SK-N-SH treated with all-trans-retinoic acid at 6 μM for 48 hours (cell line): ENCODE measurements at regions not wholly inside any gene's neighbourhood (a gene's known extent, or its start where the extent isn't known, plus 50 kb on each side); places are given as distances from the start of the nearest gene placed in this dataset.

Experiments
- ATAC-seq: fragments of 200-7000 bp; cut with Tn5 transposase; 3 replicates; pipeline ENCODE4 v1.9.1; 2020; ENCODE audit warnings: mild to moderate bottlenecking, moderate library complexity
- ARNTL ChIP-seq: fragments of 450-650 bp; formaldehyde crosslinking; IDR thresholded peaks from 2 replicates; pipeline ENCODE4 v1.5.0; 2020; ENCODE audit warnings: low read depth, mild to moderate bottlenecking, moderate library complexity, borderline replicate concordance
- BACH2 ChIP-seq: fragments of 250-450 bp; sonication (Bioruptor Pico); IDR thresholded peaks from 2 replicates; pipeline ENCODE4 v1.9.0; 2021; ENCODE audit warnings: mild to moderate bottlenecking, borderline replicate concordance
- CREB5 ChIP-seq: fragments of 250-450 bp; sonication (Bioruptor Pico); IDR thresholded peaks from 2 replicates; pipeline ENCODE4 v1.5.1; 2020; ENCODE audit warnings: low read depth, mild to moderate bottlenecking, moderate library complexity
- CSDC2 ChIP-seq: fragments of 250-450 bp; sonication (Bioruptor Pico); IDR thresholded peaks from 2 replicates; pipeline ENCODE4 v1.5.0; 2020; ENCODE audit warnings: mild to moderate bottlenecking, moderate library complexity
- CSRNP3 ChIP-seq: fragments of 250-450 bp; sonication (Bioruptor Pico); IDR thresholded peaks from 2 replicates; pipeline ENCODE4 v1.5.1; 2021; ENCODE audit warnings: mild to moderate bottlenecking, moderate library complexity
- ESRRG ChIP-seq: fragments of 250-450 bp; sonication (Bioruptor Pico); IDR thresholded peaks from 2 replicates; pipeline ENCODE4 v1.6.1; 2021; ENCODE audit warnings: mild to moderate bottlenecking
- GLIS3 ChIP-seq: fragments of 250-450 bp; sonication (Bioruptor Pico); IDR thresholded peaks from 2 replicates; pipeline ENCODE4 v1.5.0; 2020; ENCODE audit warnings: mild to moderate bottlenecking, moderate library complexity
- ISL1 ChIP-seq: fragments of 250-450 bp; sonication (Bioruptor Pico); IDR thresholded peaks from 2 replicates; pipeline ENCODE4 v2.1.2; 2022; ENCODE audit warnings: mild to moderate bottlenecking, moderate library complexity
- PATZ1 ChIP-seq: fragments of 250-450 bp; sonication (Bioruptor Pico); IDR thresholded peaks from 2 replicates; pipeline ENCODE4 v1.8.0; 2020; ENCODE audit warnings: mild to moderate bottlenecking, moderate library complexity, borderline replicate concordance
- POU6F1 ChIP-seq: fragments of 250-450 bp; sonication (Bioruptor Pico); IDR thresholded peaks from 2 replicates; pipeline ENCODE4 v1.8.0; 2021; ENCODE audit warnings: low read depth, mild to moderate bottlenecking, moderate library complexity, borderline replicate concordance
- SNAI2 ChIP-seq: fragments of 250-450 bp; sonication (Bioruptor Pico); IDR thresholded peaks from 2 replicates; pipeline ENCODE4 v1.5.0; 2020; ENCODE audit warnings: mild to moderate bottlenecking, moderate library complexity
- TCF4 ChIP-seq: fragments of 250-450 bp; sonication (Bioruptor Pico); IDR thresholded peaks from 2 replicates; pipeline ENCODE4 v1.8.0; 2021; ENCODE audit warnings: mild to moderate bottlenecking, moderate library complexity, borderline replicate concordance
- TSHZ2 ChIP-seq: fragments of 250-450 bp; sonication (Bioruptor Pico); IDR thresholded peaks from 2 replicates; pipeline ENCODE4 v1.5.0; 2020; ENCODE audit warnings: mild to moderate bottlenecking, moderate library complexity
- ZC3H10 ChIP-seq: fragments of 250-450 bp; sonication (Bioruptor Pico); IDR thresholded peaks from 2 replicates; pipeline ENCODE4 v1.5.1; 2021; ENCODE audit warnings: mild to moderate bottlenecking, moderate library complexity
- ZFP3 ChIP-seq: fragments of 250-450 bp; sonication (Bioruptor Pico); IDR thresholded peaks from 2 replicates; pipeline ENCODE4 v1.5.0; 2020; ENCODE audit warnings: mild to moderate bottlenecking, moderate library complexity
- ZFP30 ChIP-seq: fragments of 450-650 bp; formaldehyde crosslinking; IDR thresholded peaks from 2 replicates; pipeline ENCODE4 v1.5.0; 2022; ENCODE audit warnings: mild to moderate bottlenecking, moderate library complexity
- ZNF565 ChIP-seq: fragments of 450-650 bp; formaldehyde crosslinking; conservative IDR thresholded peaks from 2 replicates; pipeline ENCODE4 v1.5.0; 2020; ENCODE audit warnings: low read depth, mild to moderate bottlenecking, moderate library complexity
- ZNF70 ChIP-seq: fragments of 450-650 bp; formaldehyde crosslinking; IDR thresholded peaks from 2 replicates; pipeline ENCODE4 v1.5.0; 2020; ENCODE audit warnings: mild to moderate bottlenecking, moderate library complexity

- TF ChIP-seq ZNF70 (CRISPR knock-in tag) = no peak
- TF ChIP-seq, all 23 proteins: peak for 0
Observed at GRCh38 chr10:61822096-61822495, 79.4 kb upstream of the ARID5B start (continued).

GRCh38 chr10:61822781-61823230, 78.7 kb upstream of the ARID5B start:
- peak; percentile 27; the same call in 1 of the 2 replicates for TF ChIP-seq ZC3H10 (CRISPR knock-in tag)
- no peak for TF ChIP-seq POU6F1
- TF ChIP-seq ISL1 (CRISPR knock-in tag) = peak; percentile 64
- peak; percentile 39; the same call in 1 of the 2 replicates for TF ChIP-seq ZFP30 (CRISPR knock-in tag)
- no peak for ATAC-seq

GRCh38 chr10:61825001-61825400, 76.5 kb upstream of the ARID5B start:
- no peak for ATAC-seq
- TF ChIP-seq CSRNP3 (CRISPR knock-in tag) (no peak), ZFP3 (CRISPR knock-in tag) (no peak), ARNTL (CRISPR knock-in tag) (no peak), ZNF565 (no peak), SNAI2 (CRISPR knock-in tag) (no peak), ZFP30 (CRISPR knock-in tag) (no peak), PATZ1 (no peak), ISL1 (CRISPR knock-in tag) (no peak), ESRRG (CRISPR knock-in tag) (no peak), POU6F1 (no peak), TSHZ2 (CRISPR knock-in tag) (no peak), ZC3H10 (CRISPR knock-in tag) (no peak), BACH2 (CRISPR knock-in tag) (no peak), CSDC2 (CRISPR knock-in tag) (no peak), TCF4 (CRISPR knock-in tag) (no peak)

GRCh38 chr10:61825628-61826027, 75.9 kb upstream of the ARID5B start:
- TF ChIP-seq GLIS3 (CRISPR knock-in tag) (no peak), ZNF70 (CRISPR knock-in tag) (no peak)
- no peak for ATAC-seq

GRCh38 chr10:61828034-61828433, 73.5 kb upstream of the ARID5B start:
- TF ChIP-seq CREB5 = no peak
- no peak for TF ChIP-seq BACH2 (CRISPR knock-in tag)
- TF ChIP-seq ZNF565 = no peak

More at GRCh38 chr10:61828034-61828433, 73.5 kb upstream of the ARID5B start:
- no peak for ATAC-seq
